Stomach (tissue), 4 donors: ENCODE measurements at regions not wholly inside any gene's neighbourhood (a gene's known extent, or its start where the extent isn't known, plus 50 kb on each side); places are given as distances from the start of the nearest gene placed in this dataset.

Experiments used
- CTCF ChIP-seq, 7 experiments: fragments of 450-650 bp in 4 of 7; fragments of 200-600 bp in 3 of 7; sonication (generic) in 3 of 7; IDR thresholded peaks; one replicate each; pipeline ENCODE4 v1.5.1; 2016 to 2019; ENCODE audit warnings: antibody characterized with exemption in 7 of 7, control low read depth in 2 of 7, mild to moderate bottlenecking in 1 of 7
- EP300 ChIP-seq: sonication (generic); formaldehyde crosslinking; IDR thresholded peaks from one replicate; pipeline ENCODE4 v1.6.1; 2017; ENCODE audit warnings: antibody characterized with exemption

- no peak for TF ChIP-seq CTCF (IDR thresholded peaks at IDR 0.05)
- no peak for TF ChIP-seq EP300
Observed at GRCh38 chr2:64716569-64716968, 62.9 kb upstream of the SERTAD2 start.
